ENCODE measurements at regions not wholly inside any gene's neighbourhood (a gene's known extent, or its start where the extent isn't known, plus 50 kb on each side); places are given as distances from the start of the nearest gene placed in this dataset.

- no peak overlapping the region for H3K4me3 ChIP-seq (replicated peaks; ENCODE audit: low read depth, low read length)
- no peak for DNase-seq (ENCODE audit: extremely low read depth, low read depth)
- TF ChIP-seq, protein P1, sequence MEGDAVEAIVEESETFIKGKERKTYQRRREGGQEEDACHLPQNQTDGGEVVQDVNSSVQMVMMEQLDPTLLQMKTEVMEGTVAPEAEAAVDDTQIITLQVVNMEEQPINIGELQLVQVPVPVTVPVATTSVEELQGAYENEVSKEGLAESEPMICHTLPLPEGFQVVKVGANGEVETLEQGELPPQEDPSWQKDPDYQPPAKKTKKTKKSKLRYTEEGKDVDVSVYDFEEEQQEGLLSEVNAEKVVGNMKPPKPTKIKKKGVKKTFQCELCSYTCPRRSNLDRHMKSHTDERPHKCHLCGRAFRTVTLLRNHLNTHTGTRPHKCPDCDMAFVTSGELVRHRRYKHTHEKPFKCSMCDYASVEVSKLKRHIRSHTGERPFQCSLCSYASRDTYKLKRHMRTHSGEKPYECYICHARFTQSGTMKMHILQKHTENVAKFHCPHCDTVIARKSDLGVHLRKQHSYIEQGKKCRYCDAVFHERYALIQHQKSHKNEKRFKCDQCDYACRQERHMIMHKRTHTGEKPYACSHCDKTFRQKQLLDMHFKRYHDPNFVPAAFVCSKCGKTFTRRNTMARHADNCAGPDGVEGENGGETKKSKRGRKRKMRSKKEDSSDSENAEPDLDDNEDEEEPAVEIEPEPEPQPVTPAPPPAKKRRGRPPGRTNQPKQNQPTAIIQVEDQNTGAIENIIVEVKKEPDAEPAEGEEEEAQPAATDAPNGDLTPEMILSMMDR (IDR thresholded peaks at IDR 0.05; ENCODE audit: low read depth, low read length, missing control alignments): no peak
Observed at GRCh38 chr7:149620961-149621360, 123.4 kb upstream of the ZNF746 start.

- TF ChIP-seq, protein P1 (IDR thresholded peaks at IDR 0.05; ENCODE audit: low read depth, low read length, missing control alignments): no peak
- H3K4me3 ChIP-seq (replicated peaks; ENCODE audit: low read depth, low read length): no peak overlapping the region
- DNase-seq (ENCODE audit: extremely low read depth, low read depth): no peak
Observed at GRCh38 chr7:149616898-149617297, 119.3 kb upstream of the ZNF746 start.

- no peak for DNase-seq (ENCODE audit: extremely low read depth, low read depth)
- H3K4me3 ChIP-seq (replicated peaks; ENCODE audit: low read depth, low read length): no peak overlapping the region
- TF ChIP-seq, protein P1 (IDR thresholded peaks at IDR 0.05; ENCODE audit: low read depth, low read length, missing control alignments): no peak
Observed at GRCh38 chr7:149615690-149616270, 118.2 kb upstream of the ZNF746 start.

GRCh38 chr7:149610441-149611011, 112.9 kb upstream of the ZNF746 start:
- no peak for DNase-seq (ENCODE audit: extremely low read depth, low read depth)
- H3K4me3 ChIP-seq (replicated peaks; ENCODE audit: low read depth, low read length): no peak overlapping the region
- TF ChIP-seq, protein P1 (IDR thresholded peaks at IDR 0.05; ENCODE audit: low read depth, low read length, missing control alignments): no peak

- no peak overlapping the region for H3K4me3 ChIP-seq (replicated peaks; ENCODE audit: low read depth, low read length)
- no peak for DNase-seq (ENCODE audit: extremely low read depth, low read depth)
- TF ChIP-seq, protein P1 (IDR thresholded peaks at IDR 0.05; ENCODE audit: low read depth, low read length, missing control alignments): no peak
Observed at GRCh38 chr7:149608168-149608567, 110.6 kb upstream of the ZNF746 start.

DNA sequence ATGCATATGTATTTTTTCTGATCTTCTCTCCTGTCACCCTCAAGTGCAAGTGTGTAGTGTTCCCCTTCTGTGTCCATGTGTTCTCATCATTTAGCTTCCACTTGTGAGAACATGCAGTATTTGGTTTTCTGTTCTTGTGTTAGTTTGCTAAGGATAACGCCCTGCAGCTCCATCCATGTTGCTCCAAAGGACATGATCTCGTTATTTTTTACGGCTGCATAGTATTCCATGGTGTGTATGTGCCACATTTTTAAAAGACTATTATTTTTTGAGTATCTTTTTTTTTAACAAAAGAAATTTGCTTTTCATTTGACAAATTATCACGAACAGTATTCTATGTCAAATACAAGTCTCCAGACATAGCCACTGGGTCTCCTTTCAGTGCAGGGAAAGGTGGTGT, 110.1 kb upstream of the ZNF746 start:
- no peak overlapping the region for H3K4me3 ChIP-seq (replicated peaks; ENCODE audit: low read depth, low read length)
- TF ChIP-seq, protein P1 (IDR thresholded peaks at IDR 0.05; ENCODE audit: low read depth, low read length, missing control alignments): no peak
- no peak for DNase-seq (ENCODE audit: extremely low read depth, low read depth)

GRCh38 chr7:149606826-149607225, 109.2 kb upstream of the ZNF746 start:
- TF ChIP-seq, protein P1 (IDR thresholded peaks at IDR 0.05; ENCODE audit: low read depth, low read length, missing control alignments): no peak
- DNase-seq (ENCODE audit: extremely low read depth, low read depth): no peak
- no peak overlapping the region for H3K4me3 ChIP-seq (replicated peaks; ENCODE audit: low read depth, low read length)

Data from HFF-Myc (cell line).